Immature natural killer cell (primary cell): ENCODE measurements at regions not wholly inside any gene's neighbourhood (a gene's known extent, or its start where the extent isn't known, plus 50 kb on each side); places are given as distances from the start of the nearest gene placed in this dataset.

Experiments
- DNase-seq, 3 donors: peaks; one replicate each; pipeline ENCODE4 v3.0.0; 2022; ENCODE audit warnings: mixed read lengths in 1 of 3
- H3K27ac Mint-ChIP-seq, 6 donors: one replicate each; pipeline ENCODE4 v1.8.0; 2020; ENCODE audit warnings: mixed read lengths in 6 of 6, mild to moderate bottlenecking in 5 of 6, inconsistent platforms in 4 of 6, moderate library complexity in 3 of 6
- H3K27me3 Mint-ChIP-seq, 3 donors: one replicate each; pipeline ENCODE4 v1.8.0; 2020 to 2021; ENCODE audit warnings: low read depth in 3 of 3, mild to moderate bottlenecking in 3 of 3, mixed read lengths in 3 of 3, moderate library complexity in 3 of 3, inconsistent platforms in 1 of 3
- H3K36me3 Mint-ChIP-seq, 3 donors: one replicate each; pipeline ENCODE4 v1.8.0; 2020; ENCODE audit warnings: mixed read lengths in 3 of 3, inconsistent platforms in 2 of 3, mild to moderate bottlenecking in 2 of 3
- H3K4me1 Mint-ChIP-seq, 2 donors: one replicate each; pipeline ENCODE4 v1.8.0; 2020; ENCODE audit warnings: inconsistent platforms in 2 of 2, mild to moderate bottlenecking in 2 of 2, mixed read lengths in 2 of 2, moderate library complexity in 1 of 2
- H3K4me3 Mint-ChIP-seq, 5 donors: one replicate each; pipeline ENCODE4 v1.8.0; 2020; ENCODE audit warnings: mild to moderate bottlenecking in 5 of 5, mixed read lengths in 5 of 5, inconsistent platforms in 3 of 5, moderate library complexity in 3 of 5
- H3K9me3 Mint-ChIP-seq, 6 donors: one replicate each; pipeline ENCODE4 v1.8.0; 2020; ENCODE audit warnings: mild to moderate bottlenecking in 6 of 6, mixed read lengths in 6 of 6, inconsistent platforms in 4 of 6, moderate library complexity in 3 of 6

GRCh38 chr9:95729669-95730368, 145.7 kb upstream of the ERCC6L2 start:
- DNase-seq: no peak
- Mint-ChIP-seq H3K27ac (no peak overlapping the region), H3K27me3 (peaks cover 4 to 5% (median 5%) of the 10 kb centered on the region in 3 donors), H3K36me3 (no peaks in the 10 kb centered on the region), H3K4me3 (no peak overlapping the region), H3K9me3 (no peaks in the 10 kb centered on the region), H3K4me1 (peaks cover 23 to 25% of the 10 kb centered on the region in 2 donors)

GRCh38 chr9:95729046-95729445, 146.4 kb upstream of the ERCC6L2 start:
- H3K27me3 Mint-ChIP-seq: peaks cover 4 to 8% (median 8%) of the 10 kb centered on the region in 3 donors
- no peaks in the 10 kb centered on the region for H3K9me3 Mint-ChIP-seq
- no peak for DNase-seq
- no peaks in the 10 kb centered on the region for H3K36me3 Mint-ChIP-seq
- no peak overlapping the region for H3K4me3 Mint-ChIP-seq
- no peak overlapping the region for H3K27ac Mint-ChIP-seq
- H3K4me1 Mint-ChIP-seq: peaks cover 31 to 32% of the 10 kb centered on the region in 2 donors

GRCh38 chr9:95727947-95728520, 147.5 kb upstream of the ERCC6L2 start:
- no peak overlapping the region for H3K4me3 Mint-ChIP-seq
- H3K9me3 Mint-ChIP-seq: no peaks in the 10 kb centered on the region
- H3K27ac Mint-ChIP-seq: no peak overlapping the region
- DNase-seq: no peak
- H3K4me1 Mint-ChIP-seq: peaks cover 40 to 43% of the 10 kb centered on the region in 2 donors
- peaks cover 4 to 8% (median 8%) of the 10 kb centered on the region in 3 donors for H3K27me3 Mint-ChIP-seq
- H3K36me3 Mint-ChIP-seq: no peaks in the 10 kb centered on the region

GRCh38 chr9:95726756-95727155, 148.7 kb upstream of the ERCC6L2 start:
- Mint-ChIP-seq H3K4me1 (peaks cover 51 to 55% of the 10 kb centered on the region in 2 donors), H3K27ac (peak overlapping the region in 2 of 6 donors; percentile 9 to 13), H3K9me3 (no peaks in the 10 kb centered on the region), H3K4me3 (no peak overlapping the region), H3K36me3 (no peaks in the 10 kb centered on the region), H3K27me3 (peaks cover 1 to 8% (median 5%) of the 10 kb centered on the region in 3 donors)
- peak; percentile 44 to 51 (median 45) for DNase-seq

DNA sequence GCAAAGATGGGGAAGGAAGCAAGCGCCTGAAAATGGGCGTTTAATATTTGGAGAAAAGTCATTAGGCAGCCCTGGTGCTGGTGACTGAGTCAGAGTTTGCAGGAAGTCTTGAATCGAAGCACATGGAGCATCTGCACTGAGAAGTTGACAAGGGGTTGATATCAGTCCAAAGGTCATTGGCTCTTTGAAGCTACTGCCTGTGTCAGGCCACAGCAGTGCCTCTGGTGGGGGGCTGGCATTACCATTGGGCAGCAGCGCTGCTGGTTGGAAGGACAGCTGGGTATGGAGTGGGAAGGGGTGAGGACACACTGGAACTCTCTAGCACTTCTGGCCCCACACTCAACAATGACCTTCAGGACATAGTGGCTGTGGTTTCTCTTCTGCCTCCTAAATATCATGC, 150.4 kb upstream of the ERCC6L2 start:
- Mint-ChIP-seq H3K4me3 (peak overlapping the region; percentile 67 to 81 (median 79)), H3K9me3 (no peaks in the 10 kb centered on the region), H3K27ac (peak overlapping the region; percentile 74 to 94 (median 88)), H3K36me3 (no peaks in the 10 kb centered on the region), H3K4me1 (peaks cover 51 to 60% of the 10 kb centered on the region in 2 donors), H3K27me3 (peaks cover 3 to 9% (median 4%) of the 10 kb centered on the region in 3 donors)
- no peak for DNase-seq

DNA sequence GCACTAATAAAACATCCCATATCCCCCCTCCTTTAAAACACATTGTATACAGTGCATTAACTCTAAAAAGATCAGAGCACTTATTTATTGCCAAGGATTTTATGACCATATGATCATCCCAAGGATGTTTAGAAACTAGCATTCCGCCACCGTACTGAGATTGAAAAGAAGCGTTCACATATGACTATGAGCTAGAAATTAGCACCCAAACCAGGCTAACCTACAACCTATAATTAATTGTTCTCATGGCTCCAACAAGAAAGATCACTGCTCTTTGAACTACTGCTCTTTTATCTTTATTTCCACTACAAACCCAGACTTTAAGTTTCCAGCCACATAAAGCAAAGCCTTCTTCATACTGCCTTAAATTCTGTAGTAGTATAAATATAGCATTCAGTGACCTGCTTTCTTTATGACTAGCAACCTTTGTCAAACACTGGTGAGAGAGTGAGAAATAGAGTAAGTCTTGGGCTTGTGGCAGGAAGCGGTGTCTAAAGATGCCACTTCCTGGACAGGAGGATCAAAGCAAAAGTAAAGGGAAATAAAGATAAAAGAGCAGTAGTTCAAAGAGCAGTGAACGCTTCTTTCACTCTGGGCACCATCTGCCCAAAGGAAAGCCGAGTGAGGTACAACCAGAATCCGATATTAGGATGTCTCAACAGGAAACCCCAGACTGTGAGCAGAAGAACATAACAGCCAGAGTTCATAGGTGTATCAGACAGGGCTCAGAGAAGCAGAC, 151.1 kb upstream of the ERCC6L2 start:
- no peaks in the 10 kb centered on the region for H3K36me3 Mint-ChIP-seq
- H3K9me3 Mint-ChIP-seq: no peaks in the 10 kb centered on the region
- H3K4me1 Mint-ChIP-seq: peaks cover 51 to 60% of the 10 kb centered on the region in 2 donors
- H3K27me3 Mint-ChIP-seq: peaks cover 3 to 6% (median 4%) of the 10 kb centered on the region in 3 donors
- H3K4me3 Mint-ChIP-seq: peak overlapping the region; percentile 67 to 81 (median 79)
- peak; percentile 85 to 89 (median 86) for DNase-seq
- H3K27ac Mint-ChIP-seq: peak overlapping the region; percentile 74 to 94 (median 88)

- Mint-ChIP-seq H3K9me3 (no peaks in the 10 kb centered on the region), H3K36me3 (peaks cover 0 to 7% (median 0%) of the 10 kb centered on the region in 3 donors), H3K27me3 (peaks cover 5 to 8% (median 5%) of the 10 kb centered on the region in 3 donors), H3K27ac (peak overlapping the region in 3 of 6 donors; percentile 26 to 76 (median 32)), H3K4me3 (peak overlapping the region in 3 of 5 donors; percentile 18 to 59 (median 36)), H3K4me1 (peaks cover 50 to 58% of the 10 kb centered on the region in 2 donors)
- no peak for DNase-seq
These were observed 153.3 kb upstream of the ERCC6L2 start for GRCh38 chr9:95722141-95722540.

- H3K36me3 Mint-ChIP-seq: peaks cover 0 to 9% (median 0%) of the 10 kb centered on the region in 3 donors
- no peak overlapping the region for H3K27ac Mint-ChIP-seq
- no peaks in the 10 kb centered on the region for H3K9me3 Mint-ChIP-seq
- H3K27me3 Mint-ChIP-seq: peaks cover 4 to 12% (median 6%) of the 10 kb centered on the region in 3 donors
- DNase-seq: no peak
- H3K4me1 Mint-ChIP-seq: peaks cover 41 to 48% of the 10 kb centered on the region in 2 donors
- H3K4me3 Mint-ChIP-seq: no peak overlapping the region
These were observed 154.4 kb upstream of the ERCC6L2 start for GRCh38 chr9:95721061-95721531.

GRCh38 chr9:95720496-95720895, 155.0 kb upstream of the ERCC6L2 start:
- Mint-ChIP-seq H3K4me3 (no peak overlapping the region), H3K4me1 (peaks cover 35 to 42% of the 10 kb centered on the region in 2 donors), H3K27ac (no peak overlapping the region), H3K36me3 (peaks cover under 1 to 9% (median 1%) of the 10 kb centered on the region in 3 donors), H3K27me3 (peaks cover 6 to 12% (median 6%) of the 10 kb centered on the region in 3 donors), H3K9me3 (no peaks in the 10 kb centered on the region)
- no peak for DNase-seq

- H3K4me1 Mint-ChIP-seq: peaks cover 23 to 30% of the 10 kb centered on the region in 2 donors
- no peak overlapping the region for H3K4me3 Mint-ChIP-seq
- peaks cover 3 to 9% (median 3%) of the 10 kb centered on the region in 3 donors for H3K36me3 Mint-ChIP-seq
- no peak for DNase-seq
- H3K27ac Mint-ChIP-seq: no peak overlapping the region
- H3K9me3 Mint-ChIP-seq: no peaks in the 10 kb centered on the region
- H3K27me3 Mint-ChIP-seq: peaks cover 2 to 7% (median 7%) of the 10 kb centered on the region in 3 donors
These were observed 156.1 kb upstream of the ERCC6L2 start for GRCh38 chr9:95719354-95719753.

DNA sequence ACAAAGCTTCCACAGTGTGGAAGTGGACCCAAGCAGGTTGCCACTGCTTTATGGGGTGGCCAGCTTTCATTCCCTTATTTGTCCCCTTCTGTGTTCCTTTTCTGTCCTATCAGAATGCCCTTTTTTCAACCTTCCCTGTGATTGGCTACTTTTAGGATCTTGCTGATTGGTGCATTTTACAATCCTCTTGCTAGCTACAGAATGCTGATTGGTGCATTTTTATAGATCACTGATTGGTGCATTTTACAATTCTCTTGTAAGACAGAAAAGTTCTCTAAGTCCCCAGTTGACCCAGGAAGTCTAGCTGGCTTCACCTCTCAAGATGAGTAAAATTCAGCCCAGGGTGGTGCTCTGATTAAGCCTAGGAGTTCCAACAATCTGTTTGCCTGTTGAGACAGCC, 157.2 kb upstream of the ERCC6L2 start:
- no peaks in the 10 kb centered on the region for H3K9me3 Mint-ChIP-seq
- DNase-seq: no peak

GRCh38 chr9:95715868-95716435, 159.5 kb upstream of the ERCC6L2 start:
- peaks cover 2 to 10% (median 8%) of the 10 kb centered on the region in 3 donors for H3K27me3 Mint-ChIP-seq
- H3K36me3 Mint-ChIP-seq: peaks cover 3 to 9% (median 3%) of the 10 kb centered on the region in 3 donors
- no peak overlapping the region for H3K27ac Mint-ChIP-seq
- DNase-seq: no peak
- H3K9me3 Mint-ChIP-seq: no peaks in the 10 kb centered on the region
- no peak overlapping the region for H3K4me3 Mint-ChIP-seq
- no peaks in the 10 kb centered on the region for H3K4me1 Mint-ChIP-seq

More for the DNA sequence above, 157.2 kb upstream of the ERCC6L2 start:
- Mint-ChIP-seq H3K36me3 (peaks cover 3 to 9% (median 3%) of the 10 kb centered on the region in 3 donors), H3K27ac (no peak overlapping the region), H3K4me3 (no peak overlapping the region), H3K4me1 (peaks cover 13 to 19% of the 10 kb centered on the region in 2 donors), H3K27me3 (peaks cover 2 to 9% (median 7%) of the 10 kb centered on the region in 3 donors)

- H3K4me1 Mint-ChIP-seq: no peaks in the 10 kb centered on the region
These were observed 165.0 kb upstream of the ERCC6L2 start for GRCh38 chr9:95710446-95710845.

More at GRCh38 chr9:95710446-95710845, 165.0 kb upstream of the ERCC6L2 start:
- Mint-ChIP-seq H3K36me3 (peaks cover 0 to 5% (median 1%) of the 10 kb centered on the region in 3 donors), H3K27ac (no peak overlapping the region), H3K27me3 (peaks cover 2 to 16% (median 7%) of the 10 kb centered on the region in 3 donors), H3K9me3 (peaks cover 0 to 5% (median 0%) of the 10 kb centered on the region in 6 donors), H3K4me3 (no peak overlapping the region)
- DNase-seq: no peak
